ENCODE measurements at regions not wholly inside any gene's neighbourhood (a gene's known extent, or its start where the extent isn't known, plus 50 kb on each side); places are given as distances from the start of the nearest gene placed in this dataset.

DNA sequence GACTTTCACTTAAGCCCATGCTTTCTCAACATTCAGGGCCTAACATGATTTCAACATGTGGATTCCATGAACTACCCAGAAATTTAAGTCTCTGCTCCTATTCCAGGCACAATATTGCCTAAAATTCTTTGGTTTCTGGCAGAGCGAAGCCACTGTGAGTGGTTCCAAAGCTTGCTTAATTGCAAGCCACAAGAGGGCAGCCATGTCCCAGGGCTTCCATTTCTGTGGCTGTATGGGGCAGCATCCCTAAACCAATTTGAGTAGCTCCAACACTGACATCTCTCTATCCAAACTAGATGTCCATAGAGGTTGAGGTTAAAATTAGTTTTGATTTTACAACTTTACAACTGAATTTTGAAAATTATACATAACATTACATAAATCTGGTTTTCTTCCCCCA lies 56.3 kb upstream of the MDFIC start:
- ChIA-PET POLR2A (no interaction called here), CTCF (interaction anchor here (0.9 to 4.0 kb wide), 32 partner anchors 10 to 355 kb away, joined by 3 to 23 read pairs (median 5); no protein-coding TSS in a partner anchor)
- DNase-seq (ENCODE audit: extremely low spot score): peak; percentile 41
- TF ChIP-seq, protein P1, sequence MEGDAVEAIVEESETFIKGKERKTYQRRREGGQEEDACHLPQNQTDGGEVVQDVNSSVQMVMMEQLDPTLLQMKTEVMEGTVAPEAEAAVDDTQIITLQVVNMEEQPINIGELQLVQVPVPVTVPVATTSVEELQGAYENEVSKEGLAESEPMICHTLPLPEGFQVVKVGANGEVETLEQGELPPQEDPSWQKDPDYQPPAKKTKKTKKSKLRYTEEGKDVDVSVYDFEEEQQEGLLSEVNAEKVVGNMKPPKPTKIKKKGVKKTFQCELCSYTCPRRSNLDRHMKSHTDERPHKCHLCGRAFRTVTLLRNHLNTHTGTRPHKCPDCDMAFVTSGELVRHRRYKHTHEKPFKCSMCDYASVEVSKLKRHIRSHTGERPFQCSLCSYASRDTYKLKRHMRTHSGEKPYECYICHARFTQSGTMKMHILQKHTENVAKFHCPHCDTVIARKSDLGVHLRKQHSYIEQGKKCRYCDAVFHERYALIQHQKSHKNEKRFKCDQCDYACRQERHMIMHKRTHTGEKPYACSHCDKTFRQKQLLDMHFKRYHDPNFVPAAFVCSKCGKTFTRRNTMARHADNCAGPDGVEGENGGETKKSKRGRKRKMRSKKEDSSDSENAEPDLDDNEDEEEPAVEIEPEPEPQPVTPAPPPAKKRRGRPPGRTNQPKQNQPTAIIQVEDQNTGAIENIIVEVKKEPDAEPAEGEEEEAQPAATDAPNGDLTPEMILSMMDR (IDR thresholded peaks at IDR 0.05; ENCODE audit: control extremely low read depth, extremely low read depth, low read depth, missing control alignments): peak; percentile 70
